Activated gamma-delta T cell treated with anti-CD3 and anti-CD28 coated beads, Interleukin-2, amount 50 U/mL, for 16 hours (primary cell): ENCODE measurements at regions not wholly inside any gene's neighbourhood (a gene's known extent, or its start where the extent isn't known, plus 50 kb on each side); places are given as distances from the start of the nearest gene placed in this dataset.
"Not testable (repeated sequence)": the region's sequence is repeated elsewhere in the genome, so short reads cannot be mapped to it uniquely, and the experiment has no call there.

Experiments used
- DNase-seq: peaks from one replicate; pipeline ENCODE4 v3.0.0-alpha.2; 2020; ENCODE audit warnings: low read depth

DNA sequence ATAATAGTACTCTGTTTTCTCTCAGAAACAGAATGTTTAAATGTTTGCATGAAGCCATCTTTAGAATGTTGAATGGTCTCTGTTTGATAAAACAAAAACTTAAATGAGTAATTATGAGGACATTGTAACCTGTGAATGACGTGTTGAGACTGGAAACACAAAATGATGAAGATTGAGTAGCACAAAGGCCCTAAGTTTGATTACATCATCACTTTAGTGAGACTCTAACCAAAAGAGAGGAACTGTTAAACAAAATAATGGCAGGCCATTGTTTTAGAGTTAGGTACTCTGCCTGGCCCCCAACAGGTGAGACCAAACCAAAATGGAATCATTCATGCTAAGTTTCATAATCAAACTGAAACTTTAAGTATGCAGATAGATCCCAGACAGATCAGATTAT is 1561.7 kb upstream of the SLC39A10 start:
- no peak for DNase-seq

DNA sequence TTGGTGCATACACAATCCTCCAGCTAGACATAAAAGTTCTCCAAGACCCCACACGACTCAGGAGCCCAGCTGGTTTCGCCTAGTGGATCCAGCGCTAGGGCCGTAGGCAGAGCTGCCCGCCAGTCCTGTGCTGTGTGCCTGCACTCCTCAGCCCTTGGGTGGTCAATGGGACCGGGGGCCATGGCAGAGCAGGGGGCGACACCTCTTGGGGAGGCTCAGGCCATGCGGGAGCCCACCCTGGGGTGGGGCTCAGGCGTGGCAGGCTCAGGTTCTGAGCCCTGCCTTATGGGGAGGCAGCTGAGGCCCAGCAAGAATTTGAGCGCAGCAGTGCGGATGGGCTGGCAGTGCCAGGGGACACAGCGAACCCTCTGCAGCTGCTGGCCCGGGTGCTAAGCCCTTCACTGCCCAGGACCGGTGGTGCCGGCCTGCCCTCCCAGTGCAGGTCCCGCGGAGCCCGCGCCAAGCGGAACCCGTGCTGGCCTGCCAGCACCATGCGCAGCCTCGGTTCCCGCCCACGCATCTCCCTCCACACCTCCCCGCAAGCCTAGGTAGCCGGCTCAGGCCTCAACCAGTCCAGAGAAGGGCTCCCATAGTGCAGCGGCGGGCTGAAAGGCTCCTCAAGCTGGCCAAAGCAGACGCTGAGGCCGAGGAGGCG is 1566.6 kb upstream of the SLC39A10 start:
- no peak for DNase-seq

DNA sequence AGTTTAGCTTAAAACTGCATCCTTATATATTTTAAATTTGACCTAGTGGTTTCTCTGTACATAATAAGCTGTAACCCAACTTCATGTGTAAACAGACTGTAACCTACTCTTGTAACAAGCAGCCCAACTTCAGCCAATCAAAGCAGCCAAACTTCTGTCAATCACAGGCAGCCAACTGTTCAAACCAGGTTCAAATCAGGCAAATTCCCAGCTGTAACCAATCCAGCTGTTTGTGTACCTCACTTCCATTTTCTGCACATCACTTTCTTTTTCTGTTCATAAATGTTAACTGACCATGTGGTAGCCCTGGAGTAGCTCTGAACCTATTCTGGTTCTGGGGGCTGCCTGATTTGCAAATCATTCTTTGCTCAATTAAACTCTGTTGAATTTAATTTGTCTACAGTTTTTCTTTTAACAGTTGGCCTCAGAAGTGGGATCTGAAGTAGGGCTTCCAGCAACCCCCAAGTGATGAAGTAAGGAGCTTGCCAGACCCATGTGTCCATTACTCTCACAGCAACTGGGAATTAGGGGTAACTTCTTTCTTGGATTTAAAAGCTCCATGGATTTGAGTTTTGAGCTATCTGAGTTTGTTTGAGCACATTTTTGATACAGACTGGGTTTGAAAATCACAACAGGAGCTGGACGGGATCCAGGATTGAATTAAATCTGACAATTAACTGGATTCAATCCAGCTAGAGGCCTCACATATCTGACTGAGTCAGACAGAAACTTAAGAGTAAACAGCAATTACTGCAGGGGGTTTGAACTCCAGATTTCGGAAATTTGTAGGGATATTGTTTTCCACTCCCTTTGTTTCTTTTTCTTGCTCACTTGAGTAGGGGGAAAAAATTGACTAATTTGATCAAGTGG is 1569.7 kb upstream of the SLC39A10 start:
- DNase-seq = no peak

DNA sequence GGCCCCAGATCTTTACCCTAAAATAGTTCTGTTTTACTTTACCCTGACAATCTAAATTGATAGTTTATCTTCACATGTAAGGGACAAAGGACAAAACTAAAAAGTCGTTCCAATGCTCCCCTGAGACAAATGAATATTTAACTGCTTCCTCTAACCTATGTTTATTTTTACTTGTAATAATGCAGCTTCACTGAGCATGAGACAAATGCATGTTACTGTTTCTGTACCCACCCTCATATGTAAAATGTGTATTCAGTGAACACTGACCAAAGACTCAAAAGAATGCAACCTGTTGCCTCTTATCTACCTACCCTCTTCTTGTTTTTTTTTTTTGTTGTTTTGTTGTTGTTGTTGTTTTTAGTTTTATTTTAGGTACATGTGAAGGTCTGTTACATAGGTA is 1570.9 kb upstream of the SLC39A10 start:
- DNase-seq = no peak

DNA sequence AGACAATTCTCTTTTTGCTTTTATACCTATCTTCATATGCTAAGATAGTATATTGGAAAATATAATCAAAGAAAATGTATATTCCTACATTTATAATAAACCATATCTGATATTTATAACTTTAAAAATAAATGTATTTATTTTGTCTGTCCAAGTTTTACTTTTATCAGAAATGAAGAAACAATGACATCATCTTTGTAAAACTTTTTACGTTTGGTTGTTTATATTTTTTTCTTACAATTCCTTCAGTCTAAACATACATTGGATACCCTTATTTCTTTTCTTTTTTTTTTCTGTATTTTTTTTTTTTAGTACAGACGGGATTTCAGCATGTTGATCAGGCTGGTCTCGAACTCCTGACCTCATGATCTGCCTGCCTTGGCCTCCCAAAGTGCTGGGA is 1577.0 kb upstream of the SLC39A10 start:
- DNase-seq = no peak

DNA sequence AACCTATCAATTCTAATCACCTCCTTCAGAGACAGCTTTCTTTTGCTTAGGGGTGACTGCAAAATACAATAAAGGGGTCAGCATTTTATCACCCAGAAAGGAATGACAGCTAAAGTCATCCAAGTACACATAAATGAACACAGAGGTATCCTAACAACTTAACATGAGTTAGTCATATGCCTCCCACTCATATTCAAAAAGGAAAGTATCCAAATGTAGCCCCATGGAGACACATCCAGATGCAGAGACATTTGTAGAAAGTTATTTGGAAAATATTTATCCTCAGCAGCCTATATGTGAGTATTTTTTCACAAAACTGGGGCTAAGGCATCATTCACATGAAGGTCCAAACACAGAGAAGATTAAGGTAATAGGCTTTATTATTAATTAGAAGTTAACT is 1579.7 kb upstream of the SLC39A10 start:
- no peak for DNase-seq

DNA sequence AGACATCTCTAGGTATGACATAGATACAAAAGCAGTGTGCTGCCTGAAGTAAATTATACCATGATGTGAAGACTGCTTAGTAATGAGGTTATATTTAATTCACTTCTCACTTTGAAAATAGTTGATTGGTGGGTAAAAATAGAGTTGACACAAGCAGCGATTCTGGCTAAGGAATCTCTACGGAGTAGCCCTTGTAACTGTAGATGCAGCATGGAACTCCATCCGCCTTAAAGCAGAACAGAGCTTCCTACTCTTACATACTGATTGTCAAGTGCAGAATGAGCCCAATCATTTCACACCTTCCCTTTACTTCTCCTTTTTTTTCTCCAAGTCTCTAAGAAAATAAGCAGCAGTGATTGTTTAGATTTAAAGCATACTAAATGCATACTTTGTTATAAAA is 1594.6 kb upstream of the SLC39A10 start:
- no peak for DNase-seq

DNA sequence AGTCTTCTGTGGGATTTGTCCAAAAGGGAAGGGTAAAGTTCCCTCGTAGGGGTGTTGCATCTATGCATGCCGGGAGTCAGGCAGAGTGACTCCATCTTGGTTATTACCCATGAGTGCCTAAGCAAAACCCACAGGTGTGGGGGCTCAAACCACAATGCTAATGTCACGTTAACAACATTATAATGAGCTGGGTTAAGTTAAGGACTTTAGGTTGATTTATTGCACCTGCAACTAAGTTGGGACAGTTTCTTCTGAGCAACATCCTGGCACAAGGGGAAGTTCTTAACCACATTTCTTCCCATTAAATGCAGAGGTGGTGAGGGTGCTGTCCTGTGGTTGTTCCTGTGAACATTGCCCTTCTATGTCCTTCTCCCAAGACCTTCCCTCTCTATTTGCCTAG is 1596.8 kb upstream of the SLC39A10 start:
- no peak for DNase-seq

DNA sequence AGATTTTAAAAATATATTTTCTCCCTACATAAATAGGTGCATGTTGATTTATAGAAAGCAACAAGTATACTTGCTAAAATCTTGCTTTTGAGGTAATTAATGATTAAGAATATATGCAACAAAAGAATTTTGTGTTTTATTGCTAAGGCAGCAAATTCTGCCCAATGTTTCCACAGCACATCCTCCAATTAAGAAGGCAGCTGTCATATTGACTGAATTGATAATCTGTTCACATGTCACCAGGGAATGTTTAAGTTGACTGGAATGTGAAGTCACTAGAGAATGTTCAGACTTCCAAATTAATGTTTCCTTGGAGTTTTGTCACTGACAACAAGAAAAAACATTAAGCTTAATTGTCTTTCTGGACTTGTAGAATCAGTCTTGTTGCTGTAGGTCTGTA is 1602.7 kb upstream of the SLC39A10 start:
- no peak for DNase-seq

DNA sequence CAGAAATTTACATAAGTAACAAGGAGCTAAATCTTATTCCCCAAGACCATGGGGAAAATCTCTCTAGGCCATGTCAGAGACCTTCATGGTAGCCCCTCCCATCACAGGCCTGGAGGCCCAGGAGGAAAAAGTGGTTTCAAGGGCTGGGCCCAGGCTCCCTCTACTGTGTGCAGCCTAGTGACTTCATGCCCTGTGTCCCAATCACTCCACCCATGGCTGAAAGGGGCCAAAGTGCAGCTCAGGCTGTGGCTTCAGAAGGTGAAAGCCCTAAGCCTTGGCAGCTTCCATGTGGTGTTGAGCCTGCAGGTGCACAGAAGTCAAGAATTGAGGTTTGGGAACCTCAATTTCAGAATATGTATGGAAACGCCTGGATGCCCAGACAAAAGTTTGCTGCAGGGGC is 1612.7 kb upstream of the SLC39A10 start:
- no peak for DNase-seq

DNA sequence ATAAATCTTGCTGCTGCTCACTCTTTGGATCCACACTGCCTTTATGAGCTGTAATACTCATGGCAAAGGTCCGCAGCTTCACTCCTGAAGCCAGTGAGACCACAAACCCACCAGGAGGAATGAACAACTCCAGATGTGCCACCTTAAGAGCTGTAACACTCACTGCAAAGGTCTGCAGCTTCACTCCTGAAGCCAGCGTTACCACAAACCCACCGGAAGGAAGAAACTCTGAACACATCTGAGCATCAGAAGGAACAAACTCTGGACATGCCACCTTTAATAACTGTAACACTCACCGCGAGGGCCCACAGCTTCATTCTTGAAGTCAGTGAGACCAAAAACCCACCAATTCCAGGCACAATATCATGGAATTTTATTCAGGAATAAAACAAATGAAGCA is 1635.9 kb upstream of the SLC39A10 start:
- DNase-seq = not testable (repeated sequence)

DNA sequence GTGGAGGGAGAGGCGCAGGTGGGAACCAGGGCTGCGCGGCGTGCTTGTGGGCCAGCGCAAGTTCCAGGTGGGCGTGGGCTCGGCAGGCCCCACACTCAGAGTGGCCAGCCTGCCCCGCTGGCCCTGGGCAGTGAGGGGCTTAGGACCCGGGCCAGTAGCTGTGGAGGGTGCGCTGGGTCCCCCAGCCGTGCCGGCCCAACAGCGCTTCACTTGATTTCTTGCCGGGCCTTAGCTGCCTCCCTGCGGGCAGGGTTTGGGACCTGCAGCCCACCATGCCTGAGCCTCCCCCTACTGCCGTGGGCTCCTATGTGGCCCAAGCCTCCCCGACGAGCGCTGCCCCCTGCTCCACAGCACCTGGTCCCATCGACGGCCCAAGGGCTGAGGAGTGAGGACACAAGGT is 1636.9 kb upstream of the SLC39A10 start:
- DNase-seq = no peak

DNA sequence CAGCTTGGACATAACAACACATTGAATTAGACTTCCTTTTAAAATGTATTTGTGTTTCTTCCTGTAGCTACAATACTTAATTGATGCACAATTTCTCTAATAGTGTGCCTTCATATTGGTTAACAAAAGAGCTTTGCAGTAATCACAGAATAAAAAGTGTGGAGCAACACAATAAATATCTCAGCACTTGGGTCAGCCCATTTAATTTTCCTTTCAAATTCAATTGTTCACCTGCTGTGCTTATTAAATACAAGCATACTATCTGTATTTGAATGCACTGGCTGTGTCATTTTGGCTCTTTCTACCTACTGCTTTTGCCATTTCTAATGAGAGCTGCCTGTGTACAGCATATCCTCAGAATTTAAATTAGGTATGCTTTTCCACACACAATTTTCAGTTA is 1641.3 kb upstream of the SLC39A10 start:
- DNase-seq = no peak

DNA sequence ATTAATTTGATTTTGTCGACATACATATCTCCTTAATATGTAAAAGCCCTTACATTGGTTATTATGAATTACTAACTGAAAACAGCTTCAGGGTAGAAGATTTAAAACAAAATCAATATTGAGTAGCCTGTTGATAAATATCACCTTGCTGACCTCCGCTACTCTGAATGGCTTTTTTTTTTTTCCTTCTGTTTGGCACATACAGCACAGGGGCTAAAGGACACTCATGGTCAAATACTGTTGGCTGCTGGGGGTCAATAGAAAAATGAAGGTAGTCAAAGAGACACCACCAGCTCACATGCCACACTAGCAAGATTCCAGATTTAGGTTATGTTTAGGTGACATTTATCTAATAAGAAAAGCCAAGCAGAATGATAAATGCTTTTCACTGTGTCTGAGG is 1642.4 kb upstream of the SLC39A10 start:
- DNase-seq = no peak

DNA sequence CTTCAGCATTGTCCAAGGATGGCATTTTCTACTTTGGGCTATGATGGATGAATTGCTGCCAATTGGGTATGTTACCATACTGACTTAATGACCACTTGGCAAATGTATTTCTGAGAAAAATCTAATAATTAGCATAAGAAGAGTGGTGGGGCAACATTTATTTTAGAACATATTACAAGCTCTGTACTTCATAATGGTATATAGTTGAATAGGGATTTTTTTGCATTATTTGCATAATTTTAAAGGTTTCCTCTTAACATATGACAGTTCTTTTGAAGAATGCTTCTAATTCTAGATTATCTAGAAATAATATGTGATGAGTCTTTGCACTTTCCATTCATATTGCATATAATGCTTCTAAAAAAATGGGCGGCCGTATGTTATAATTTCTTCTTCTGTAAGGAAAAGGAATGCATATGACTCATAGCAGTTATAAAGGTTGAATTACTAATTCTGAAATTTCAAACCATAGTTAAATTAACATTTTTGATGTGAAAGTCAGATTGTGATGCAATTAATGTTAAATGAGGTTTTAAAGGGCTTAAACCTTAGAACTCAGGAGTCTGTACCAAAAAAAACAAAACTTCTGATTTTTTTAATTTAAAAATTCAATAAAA is 1652.3 kb upstream of the SLC39A10 start:
- DNase-seq = no peak

DNA sequence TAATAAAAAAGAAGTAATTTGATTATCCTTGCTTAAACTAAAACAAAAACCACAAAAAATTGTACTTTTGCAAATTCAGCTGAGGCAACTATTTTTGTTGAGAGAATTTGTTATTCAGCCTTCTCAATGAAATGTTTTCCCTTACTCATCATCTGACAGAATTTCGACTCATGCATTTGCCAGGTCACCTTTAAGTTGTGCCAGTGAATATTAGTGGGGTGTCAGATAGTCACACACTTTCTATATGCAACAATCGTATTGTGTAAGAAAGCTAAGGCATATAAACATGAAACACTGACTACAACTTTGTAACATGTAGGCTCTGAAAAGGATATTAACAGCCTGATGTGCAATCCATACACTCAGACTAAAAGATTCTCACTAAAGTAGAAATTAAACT is 1653.1 kb upstream of the SLC39A10 start:
- no peak for DNase-seq

DNA sequence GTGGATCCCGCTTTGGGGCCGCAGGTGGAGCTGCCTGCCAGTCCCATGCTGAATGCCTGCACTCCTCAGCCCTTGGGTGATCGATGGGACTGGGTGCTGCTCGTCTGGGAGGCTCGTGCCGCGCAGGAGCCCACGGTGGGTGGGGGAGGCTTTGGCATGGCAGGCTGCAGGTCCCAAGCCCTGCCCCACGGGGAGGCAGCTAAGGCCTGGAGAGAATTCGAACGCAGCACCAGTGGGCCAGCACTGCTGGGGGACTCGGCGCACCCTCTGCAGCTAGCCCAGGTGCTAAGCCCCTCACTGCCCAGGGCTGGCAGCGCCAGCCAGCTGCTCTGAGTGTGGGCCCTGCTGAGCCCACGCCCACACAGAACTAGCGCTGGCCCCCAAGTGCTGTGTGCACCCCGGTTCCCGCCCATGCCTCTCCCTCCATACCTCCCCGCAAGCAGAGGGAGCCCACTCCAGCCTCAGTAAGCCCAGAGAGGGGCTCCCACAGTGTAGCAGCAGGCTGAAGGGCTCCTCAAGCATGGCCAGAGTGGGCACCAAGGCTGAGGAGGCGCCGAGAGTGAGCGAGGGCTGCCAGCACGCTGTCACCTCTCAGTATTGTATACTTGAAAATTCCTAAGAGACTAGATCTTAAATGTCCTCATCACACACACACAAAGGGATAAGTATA is 1654.2 kb upstream of the SLC39A10 start:
- DNase-seq = no peak

DNA sequence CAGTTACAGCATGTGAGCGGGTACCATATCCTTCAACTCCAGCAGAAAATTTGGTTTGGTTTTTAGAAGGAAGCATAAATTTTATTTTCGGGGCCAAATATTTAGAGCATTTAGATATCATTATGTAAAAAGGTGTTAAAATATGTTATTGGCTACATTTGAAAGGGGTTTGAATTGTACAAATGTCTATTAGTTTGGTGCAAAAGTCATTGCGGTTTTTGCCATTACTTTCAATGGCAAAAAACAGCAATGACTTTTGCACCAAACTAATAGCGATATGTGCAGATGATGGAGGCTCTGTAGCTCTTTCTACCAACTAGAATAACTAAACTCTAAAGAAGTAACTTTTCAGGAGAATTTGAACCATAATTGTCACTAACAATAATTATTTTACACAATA is 1666.2 kb upstream of the SLC39A10 start:
- no peak for DNase-seq

DNA sequence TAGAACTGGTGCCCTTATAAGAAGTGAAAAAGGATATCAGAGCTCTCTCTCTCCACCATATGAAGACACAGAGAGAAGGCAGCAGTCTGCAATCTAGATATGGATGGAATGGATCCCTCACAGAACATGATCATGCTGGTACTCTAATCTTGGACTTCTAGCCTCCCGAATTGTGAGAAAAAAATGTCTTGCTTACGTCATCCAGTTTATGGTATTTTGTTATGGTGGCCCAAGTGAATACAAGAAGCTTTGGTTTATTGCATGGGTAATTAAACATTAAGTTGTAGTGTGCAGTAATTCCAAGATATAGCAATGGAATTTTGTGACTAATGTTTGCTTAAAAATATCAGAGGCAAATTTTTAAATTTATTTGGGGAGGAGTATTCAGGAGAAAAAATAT is 1667.4 kb upstream of the SLC39A10 start:
- no peak for DNase-seq

DNA sequence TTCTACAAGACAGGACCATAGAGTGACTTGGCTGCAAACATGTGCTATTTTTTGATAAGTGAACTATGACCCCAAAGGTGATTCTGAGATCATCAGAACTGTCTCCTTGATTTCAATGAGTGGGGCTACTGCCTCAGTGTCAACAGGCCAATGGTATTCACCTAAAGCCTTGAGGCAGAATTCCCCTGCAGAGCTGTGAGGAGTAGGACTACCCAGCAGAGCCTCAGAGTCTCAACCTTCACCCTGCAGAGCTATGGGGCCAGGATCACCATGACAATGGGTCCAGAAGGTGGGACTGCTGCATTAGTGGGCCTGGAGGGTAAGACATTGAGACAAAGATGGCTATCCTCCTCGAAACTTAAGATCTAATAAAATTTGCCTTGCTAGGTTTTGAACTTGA is 1668.2 kb upstream of the SLC39A10 start:
- DNase-seq = no peak

DNA sequence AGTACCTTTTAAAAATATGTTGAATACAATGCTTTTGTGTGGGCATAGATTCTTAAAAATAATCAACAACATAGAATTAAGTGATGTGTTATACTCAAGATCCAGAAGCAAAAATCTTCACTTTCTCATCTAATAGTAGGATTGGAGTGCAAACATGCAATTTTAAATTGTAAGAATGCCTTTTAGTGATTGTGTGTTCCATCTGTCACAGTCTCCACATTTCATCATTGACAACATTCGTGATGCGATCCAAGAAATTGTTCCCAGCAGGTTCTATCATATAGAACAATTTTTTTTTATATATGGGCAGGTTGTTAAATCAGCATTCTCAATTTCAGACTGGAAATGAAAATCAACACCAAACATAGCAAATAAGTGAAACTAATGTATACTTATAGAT is 1671.8 kb upstream of the SLC39A10 start:
- no peak for DNase-seq

DNA sequence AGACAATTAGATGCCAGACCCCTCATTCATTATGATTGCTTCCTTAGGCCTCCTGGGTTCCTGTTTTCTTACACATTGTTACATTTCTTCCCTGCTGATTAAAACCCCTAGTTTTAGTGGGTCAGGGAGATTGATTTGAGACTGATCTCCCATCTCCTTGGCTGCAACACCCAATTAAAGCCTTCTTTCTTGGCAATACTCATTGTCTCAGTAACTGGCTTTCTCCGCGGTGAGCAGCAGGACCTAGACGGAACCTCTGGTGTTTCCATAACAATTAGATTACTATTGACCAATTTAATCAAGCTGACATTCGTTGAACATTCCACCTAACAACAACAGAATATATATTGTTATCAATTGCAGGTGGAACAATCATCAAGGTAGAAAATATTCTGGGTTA is 1676.4 kb upstream of the SLC39A10 start:
- no peak for DNase-seq

DNA sequence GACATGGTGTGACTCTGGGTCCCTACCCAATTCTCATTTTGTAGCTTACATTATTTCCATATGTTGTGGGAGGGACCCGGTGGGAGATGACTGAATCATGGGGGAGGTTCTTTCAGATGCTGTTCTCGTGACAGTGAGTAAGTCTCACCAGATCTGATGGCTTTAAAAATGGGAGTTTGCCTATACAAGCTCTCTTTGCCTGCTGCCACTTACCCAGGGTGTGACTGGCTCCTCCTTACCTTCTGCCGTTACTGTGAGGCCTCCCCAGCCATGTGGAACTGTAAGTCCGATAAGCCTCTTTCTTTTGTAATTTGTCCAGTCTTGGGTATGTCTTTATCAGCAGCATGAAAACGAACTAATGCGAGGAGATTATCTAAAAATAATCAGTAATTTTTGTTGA is 1683.2 kb upstream of the SLC39A10 start:
- no peak for DNase-seq
